ENCODE measurements at regions not wholly inside any gene's neighbourhood (a gene's known extent, or its start where the extent isn't known, plus 50 kb on each side); places are given as distances from the start of the nearest gene placed in this dataset.

GRCh38 chr2:215680605-215681598 is 245.0 kb upstream of the FN1 start (continued):
- TF ChIP-seq ZBED4 (CRISPR knock-in tag; IDR thresholded peaks at IDR 0.05; ENCODE audit: borderline replicate concordance) (peak; percentile 91), NR2F2 (IDR thresholded peaks at IDR 0.05; ENCODE audit: borderline replicate concordance, low read depth) (peak; percentile 91), EED (CRISPR knock-in tag; IDR thresholded peaks at IDR 0.05) (no peak), POLR2AphosphoS5 (IDR thresholded peaks at IDR 0.05; ENCODE audit: low read depth, low read length) (no peak), CREB1 (IDR thresholded peaks at IDR 0.05) (peak; percentile 30; the same call in 1 of the 2 replicates), CREB1 (CRISPR knock-in tag; IDR thresholded peaks at IDR 0.05) (peak; percentile 93), KDM4B (CRISPR knock-in tag; IDR thresholded peaks at IDR 0.05) (peak; percentile 73; the same call in 1 of the 2 replicates), ZFP91 (CRISPR knock-in tag; IDR thresholded peaks at IDR 0.05; ENCODE audit: borderline replicate concordance) (peak; percentile 28; the same call in 1 of the 2 replicates), RXRA (CRISPR knock-in tag; IDR thresholded peaks at IDR 0.05) (no peak; the same call in 1 of the 2 replicates), SKI (IDR thresholded peaks at IDR 0.05; ENCODE audit: partially characterized antibody) (peak; percentile 31), NPAS2 (CRISPR knock-in tag; IDR thresholded peaks at IDR 0.05; ENCODE audit: borderline replicate concordance) (no peak), ZC3H13 (CRISPR knock-in tag; IDR thresholded peaks at IDR 0.05) (no peak), CBX1 (IDR thresholded peaks at IDR 0.05; ENCODE audit: low read depth) (no peak), FUBP1 (CRISPR knock-in tag; IDR thresholded peaks at IDR 0.05; ENCODE audit: borderline replicate concordance) (no peak), ZSCAN25 (CRISPR knock-in tag; IDR thresholded peaks at IDR 0.05) (no peak; the same call in 1 of the 2 replicates), MEF2D (CRISPR knock-in tag; IDR thresholded peaks at IDR 0.05) (peak; percentile 92), SRF (IDR thresholded peaks at IDR 0.05; ENCODE audit: low read depth, low read length) (no peak), NCOA5 (CRISPR knock-in tag; IDR thresholded peaks at IDR 0.05) (no peak), ZNF691 (CRISPR knock-in tag; IDR thresholded peaks at IDR 0.05; ENCODE audit: borderline replicate concordance, low read depth) (peak; percentile 64; the same call in 1 of the 2 replicates)

All from HepG2 (cell line).